ENCODE measurements at regions not wholly inside any gene's neighbourhood (a gene's known extent, or its start where the extent isn't known, plus 50 kb on each side); places are given as distances from the start of the nearest gene placed in this dataset.

DNA sequence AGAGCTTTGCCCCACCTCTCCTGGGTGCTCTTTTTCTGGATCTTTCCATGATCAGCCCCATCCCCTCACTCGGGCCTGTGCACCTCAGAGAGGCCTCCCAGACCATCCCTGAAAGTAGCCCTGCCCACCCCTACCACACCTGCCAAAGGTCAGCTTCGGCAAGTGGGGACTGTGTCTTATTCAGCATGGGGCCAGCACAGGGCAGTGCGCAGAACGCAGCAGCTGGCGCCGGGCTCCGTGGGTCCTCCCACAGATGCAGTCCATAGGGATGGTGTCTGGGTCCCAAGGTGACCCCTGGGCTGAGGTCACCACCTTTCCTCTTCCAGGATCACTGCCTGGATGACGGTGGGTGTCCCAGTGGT, 79.4 kb downstream of the CEBPB start:
- Histone ChIP-seq H3K9me3 (ENCODE audit: insufficient read depth, low read depth, low read length) (no peaks in the 10 kb centered on the region), H3K27ac (ENCODE audit: low read depth, low read length) (no peak overlapping the region), H3K27me3 (ENCODE audit: insufficient read depth, low read length) (no peaks in the 10 kb centered on the region), H3K36me3 (ENCODE audit: insufficient read depth, low read length) (no peaks in the 10 kb centered on the region), H3K9ac (ENCODE audit: low read depth, low read length) (no peak overlapping the region), H3K4me3 (ENCODE audit: low read length) (no peak overlapping the region), H3K4me1 (ENCODE audit: insufficient read depth, low read length) (peaks cover 10% of the 10 kb centered on the region)
- WGBS: 95% methylated on average over 8 of the region's 8 CpGs

DNA sequence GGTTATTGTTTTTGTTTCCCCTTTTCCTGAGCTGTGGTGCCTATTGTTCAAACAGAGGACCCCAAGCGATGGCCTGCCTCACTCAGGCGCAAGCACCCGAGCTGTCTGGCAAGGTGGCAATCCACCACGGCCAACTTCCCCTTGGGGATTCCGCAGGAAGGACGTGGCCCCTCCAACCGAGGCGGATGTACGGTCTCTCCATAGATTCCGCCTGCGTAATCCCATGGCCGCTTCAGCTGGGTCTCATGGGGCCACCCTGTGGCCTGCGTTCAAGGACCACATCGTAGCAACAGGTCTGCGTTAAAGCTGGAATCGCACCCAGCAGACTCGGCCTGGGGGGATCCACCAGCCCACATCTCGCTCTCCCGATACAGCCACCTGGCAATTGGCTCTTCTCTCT, 79.9 kb downstream of the CEBPB start:
- Histone ChIP-seq H3K9me3 (ENCODE audit: insufficient read depth, low read depth, low read length) (no peaks in the 10 kb centered on the region), H3K4me3 (ENCODE audit: low read length) (no peak overlapping the region), H3K9ac (ENCODE audit: low read depth, low read length) (no peak overlapping the region), H3K27ac (ENCODE audit: low read depth, low read length) (no peak overlapping the region), H3K27me3 (ENCODE audit: insufficient read depth, low read length) (no peaks in the 10 kb centered on the region), H3K4me1 (ENCODE audit: insufficient read depth, low read length) (peaks cover 10% of the 10 kb centered on the region), H3K36me3 (ENCODE audit: insufficient read depth, low read length) (no peaks in the 10 kb centered on the region)
- WGBS: 94% methylated on average over 19 of the region's 19 CpGs

DNA sequence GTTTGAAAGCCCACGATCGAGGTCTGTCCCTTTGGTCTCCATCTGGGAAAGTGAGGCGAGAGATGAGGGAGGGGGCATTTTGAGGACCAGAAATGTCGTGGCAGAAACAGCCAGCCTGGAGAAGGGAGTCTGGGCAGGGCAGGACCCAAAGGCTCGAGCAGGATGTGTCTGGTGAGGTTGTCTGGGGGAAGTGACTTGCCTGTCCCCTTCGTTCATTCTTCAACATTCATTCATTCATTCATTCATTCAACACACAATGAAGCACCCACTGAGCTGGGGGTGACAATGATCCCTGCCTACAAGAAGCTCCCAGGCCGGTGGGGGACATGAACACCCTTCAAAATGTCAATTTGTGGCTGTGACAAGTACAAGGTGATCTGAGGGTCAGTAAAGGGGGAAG, 80.5 kb downstream of the CEBPB start:
- Histone ChIP-seq H3K27ac (ENCODE audit: low read depth, low read length) (no peak overlapping the region), H3K4me1 (ENCODE audit: insufficient read depth, low read length) (peaks cover 10% of the 10 kb centered on the region), H3K27me3 (ENCODE audit: insufficient read depth, low read length) (no peaks in the 10 kb centered on the region), H3K4me3 (ENCODE audit: low read length) (no peak overlapping the region), H3K36me3 (ENCODE audit: insufficient read depth, low read length) (no peaks in the 10 kb centered on the region), H3K9ac (ENCODE audit: low read depth, low read length) (no peak overlapping the region), H3K9me3 (ENCODE audit: insufficient read depth, low read depth, low read length) (no peaks in the 10 kb centered on the region)
- WGBS: 94% methylated on average over 7 of the region's 7 CpGs

DNA sequence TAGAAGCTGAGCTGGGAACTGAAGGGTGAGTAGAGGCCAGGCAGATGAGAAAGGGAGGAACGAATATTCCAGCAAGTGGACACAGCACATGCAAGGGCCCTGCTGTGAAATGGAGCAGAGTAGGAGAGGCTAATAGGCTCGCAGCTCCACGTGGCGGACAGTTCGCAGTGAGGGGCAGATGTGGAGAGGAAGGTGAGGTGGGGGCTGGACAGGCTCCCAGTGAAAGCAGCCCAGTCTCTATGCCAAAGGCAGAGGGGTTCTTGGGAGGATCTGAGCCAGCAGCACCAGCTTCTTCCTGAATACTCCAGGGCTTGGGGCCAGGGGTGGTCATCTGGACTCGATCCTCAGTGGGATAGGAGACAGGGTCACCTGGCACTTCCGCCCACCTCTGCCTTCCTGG, 81.0 kb downstream of the CEBPB start:
- 93% methylated on average over 7 of the region's 7 CpGs for WGBS
- H3K9ac ChIP-seq (ENCODE audit: low read depth, low read length): no peak overlapping the region
- H3K36me3 ChIP-seq (ENCODE audit: insufficient read depth, low read length): no peaks in the 10 kb centered on the region
- no peaks in the 10 kb centered on the region for H3K9me3 ChIP-seq (ENCODE audit: insufficient read depth, low read depth, low read length)
- H3K27ac ChIP-seq (ENCODE audit: low read depth, low read length): no peak overlapping the region
- H3K4me3 ChIP-seq (ENCODE audit: low read length): no peak overlapping the region
- no peaks in the 10 kb centered on the region for H3K27me3 ChIP-seq (ENCODE audit: insufficient read depth, low read length)
- peaks cover 10% of the 10 kb centered on the region for H3K4me1 ChIP-seq (ENCODE audit: insufficient read depth, low read length)

DNA sequence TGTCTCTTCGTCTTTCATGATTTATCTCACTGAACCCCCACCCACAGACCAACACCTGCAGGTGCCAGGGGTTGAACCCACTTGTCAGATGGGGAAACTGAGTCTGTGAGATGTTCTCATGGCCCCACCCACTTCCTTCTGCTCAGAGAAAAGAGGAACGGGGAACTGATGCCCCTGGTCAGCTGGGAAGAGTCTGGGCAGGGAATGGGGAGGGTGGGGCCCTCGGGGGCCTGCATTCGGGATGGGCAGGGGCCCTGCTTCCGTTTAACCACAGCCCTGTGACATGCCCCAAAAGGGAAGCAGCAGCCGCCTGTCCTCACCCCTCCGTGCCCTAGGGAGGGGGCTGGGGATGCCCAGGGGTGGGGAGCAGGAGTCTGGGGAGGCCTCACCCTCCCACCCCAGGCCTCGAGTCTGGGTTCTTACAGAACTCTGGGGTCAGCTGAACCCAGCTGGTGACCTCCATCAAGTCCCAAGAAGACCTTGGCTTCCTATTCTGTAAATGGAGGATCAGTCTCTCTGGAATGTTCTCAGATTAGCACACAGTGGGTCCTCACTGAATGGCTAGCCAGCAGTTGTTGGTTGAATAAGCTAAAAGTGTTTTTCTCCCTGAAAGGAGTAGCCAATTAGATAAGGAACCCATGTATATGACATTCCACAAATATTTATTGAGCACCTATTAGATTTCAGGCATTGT, 81.5 kb downstream of the CEBPB start:
- Histone ChIP-seq H3K27me3 (ENCODE audit: insufficient read depth, low read length) (no peaks in the 10 kb centered on the region), H3K4me3 (ENCODE audit: low read length) (no peak overlapping the region), H3K9ac (ENCODE audit: low read depth, low read length) (no peak overlapping the region), H3K27ac (ENCODE audit: low read depth, low read length) (no peak overlapping the region), H3K36me3 (ENCODE audit: insufficient read depth, low read length) (no peaks in the 10 kb centered on the region), H3K4me1 (ENCODE audit: insufficient read depth, low read length) (peaks cover 9% of the 10 kb centered on the region), H3K9me3 (ENCODE audit: insufficient read depth, low read depth, low read length) (no peaks in the 10 kb centered on the region)
- 91% methylated on average over 8 of the region's 8 CpGs for WGBS

DNA sequence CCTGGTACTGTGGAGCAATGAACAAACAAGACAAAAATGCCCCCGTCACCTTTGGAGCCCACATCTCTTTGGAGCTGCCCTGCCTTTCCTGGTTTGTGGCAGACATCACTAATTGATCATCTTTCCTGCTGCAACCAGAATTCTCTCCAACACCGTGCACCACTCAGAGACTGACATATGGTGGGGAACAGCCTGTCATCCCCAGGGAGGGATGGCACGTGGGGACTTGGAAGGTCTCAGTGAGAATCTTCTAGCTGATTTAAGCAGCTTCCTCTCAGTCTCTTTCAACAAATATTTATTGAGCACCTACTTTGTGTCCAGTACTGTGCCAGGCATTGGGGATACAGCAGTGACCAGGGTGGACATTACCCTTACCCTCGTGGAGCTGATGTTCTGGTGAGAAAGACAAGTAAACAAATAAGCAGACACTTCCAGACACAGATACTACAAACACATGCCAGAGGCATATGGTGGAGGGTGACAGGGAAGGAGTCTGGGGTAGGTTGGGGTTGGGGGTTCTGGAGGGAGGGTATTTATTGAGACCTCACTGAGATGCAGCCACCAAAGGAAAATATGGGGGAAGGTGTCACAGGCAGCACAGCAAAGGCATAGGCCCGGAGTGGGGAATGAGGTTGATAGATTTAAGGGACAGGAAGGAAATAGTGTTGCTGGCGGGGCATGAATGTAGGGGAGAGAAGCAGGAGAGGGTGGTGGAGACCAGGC, 82.3 kb downstream of the CEBPB start:
- Histone ChIP-seq H3K36me3 (ENCODE audit: insufficient read depth, low read length) (no peaks in the 10 kb centered on the region), H3K27me3 (ENCODE audit: insufficient read depth, low read length) (no peaks in the 10 kb centered on the region), H3K4me3 (ENCODE audit: low read length) (no peak overlapping the region), H3K9me3 (ENCODE audit: insufficient read depth, low read depth, low read length) (no peaks in the 10 kb centered on the region), H3K9ac (ENCODE audit: low read depth, low read length) (no peak overlapping the region), H3K4me1 (ENCODE audit: insufficient read depth, low read length) (peaks cover 2% of the 10 kb centered on the region), H3K27ac (ENCODE audit: low read depth, low read length) (no peak overlapping the region)
- WGBS: 89% methylated on average over 6 of the region's 6 CpGs

DNA sequence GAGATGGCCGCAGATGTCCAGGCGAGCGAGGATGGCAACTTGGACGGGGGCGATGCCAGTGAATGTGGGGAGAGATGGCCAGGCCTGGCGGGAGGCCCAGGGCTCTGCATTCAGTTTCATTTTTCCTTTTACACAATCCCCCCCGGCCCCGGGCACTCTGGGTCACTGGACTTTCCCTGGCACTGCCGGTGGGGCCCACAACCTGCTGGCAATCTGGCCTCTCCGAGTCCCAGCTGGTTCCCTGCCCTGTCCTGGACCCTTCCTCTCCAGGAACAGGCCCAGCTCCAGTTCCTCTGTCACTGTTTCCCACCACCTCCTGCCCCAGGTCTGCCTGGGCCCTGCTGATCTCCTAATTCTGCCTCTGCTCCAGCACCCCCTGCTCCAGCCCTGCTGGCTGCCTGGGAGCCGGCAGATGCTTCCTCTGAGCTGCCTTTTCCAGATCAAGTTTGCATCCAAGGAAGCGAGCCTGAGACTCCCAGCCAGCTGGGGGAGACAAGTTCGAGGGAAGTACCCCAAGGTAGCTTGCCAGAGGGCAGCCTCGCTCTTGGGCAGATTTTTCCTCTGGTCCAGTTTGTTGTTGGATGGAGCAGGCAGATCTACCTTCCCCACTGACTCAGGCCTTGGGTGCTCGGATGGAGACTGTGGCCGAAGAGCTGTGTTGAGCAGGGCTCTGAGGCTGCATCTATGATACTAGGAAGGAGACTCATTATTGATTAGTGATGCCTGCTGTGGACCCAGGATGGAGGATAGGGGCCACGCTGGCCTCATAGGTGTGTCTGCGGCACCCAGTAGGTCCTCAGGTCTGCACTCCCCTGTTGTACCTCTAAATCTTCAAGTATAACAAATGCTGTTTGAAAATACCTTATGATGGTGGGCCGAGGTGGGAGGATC, 83.2 kb downstream of the CEBPB start:
- Histone ChIP-seq H3K9me3 (ENCODE audit: insufficient read depth, low read depth, low read length) (no peaks in the 10 kb centered on the region), H3K36me3 (ENCODE audit: insufficient read depth, low read length) (no peaks in the 10 kb centered on the region), H3K4me1 (ENCODE audit: insufficient read depth, low read length) (no peaks in the 10 kb centered on the region), H3K27me3 (ENCODE audit: insufficient read depth, low read length) (no peaks in the 10 kb centered on the region), H3K27ac (ENCODE audit: low read depth, low read length) (no peak overlapping the region), H3K4me3 (ENCODE audit: low read length) (no peak overlapping the region), H3K9ac (ENCODE audit: low read depth, low read length) (no peak overlapping the region)
- 91% methylated on average over 19 of the region's 19 CpGs for WGBS

DNA sequence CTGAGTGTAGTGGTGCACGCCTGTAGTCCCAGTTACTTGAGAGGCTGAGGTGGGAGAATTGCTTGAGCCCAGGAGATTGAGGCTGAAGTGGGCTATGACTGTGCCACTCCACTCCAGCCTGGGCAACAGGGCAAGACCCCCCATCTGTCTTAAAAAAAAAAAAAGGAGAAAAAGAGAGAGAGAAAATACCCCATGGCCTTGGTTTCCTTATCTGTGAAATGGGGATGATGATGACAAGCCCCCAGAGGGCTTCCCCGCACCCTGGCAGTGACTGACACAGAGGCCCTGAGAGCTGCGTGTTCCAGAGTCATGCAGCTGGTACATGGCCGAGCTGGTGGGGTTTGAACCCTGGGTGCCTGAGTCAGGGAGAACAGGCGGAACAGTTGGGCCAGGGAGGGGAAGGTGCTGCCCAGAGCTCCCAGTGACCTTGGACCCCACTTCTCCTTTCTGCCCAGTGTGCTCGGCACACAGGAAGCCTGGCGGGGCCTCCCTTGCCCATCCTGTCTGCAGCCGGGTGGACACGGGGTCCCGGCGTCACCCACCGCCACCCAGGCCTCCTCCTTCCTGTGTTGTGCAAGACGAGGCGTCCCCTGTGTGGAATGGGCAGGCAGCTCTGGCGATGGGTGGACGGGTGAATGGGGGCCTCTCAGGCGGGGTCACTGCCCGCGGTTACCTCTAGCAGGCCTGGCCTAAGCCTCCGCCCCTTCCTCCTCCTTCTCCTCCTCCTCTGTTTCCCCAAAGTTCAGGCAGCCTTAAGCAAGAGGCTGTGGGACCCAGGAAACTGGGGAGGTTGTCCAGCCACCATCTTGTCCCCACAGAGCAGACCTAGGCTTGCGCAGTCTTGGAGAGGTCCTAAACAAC, 84.2 kb downstream of the CEBPB start:
- H3K27ac ChIP-seq (ENCODE audit: low read depth, low read length): no peak overlapping the region

DNA sequence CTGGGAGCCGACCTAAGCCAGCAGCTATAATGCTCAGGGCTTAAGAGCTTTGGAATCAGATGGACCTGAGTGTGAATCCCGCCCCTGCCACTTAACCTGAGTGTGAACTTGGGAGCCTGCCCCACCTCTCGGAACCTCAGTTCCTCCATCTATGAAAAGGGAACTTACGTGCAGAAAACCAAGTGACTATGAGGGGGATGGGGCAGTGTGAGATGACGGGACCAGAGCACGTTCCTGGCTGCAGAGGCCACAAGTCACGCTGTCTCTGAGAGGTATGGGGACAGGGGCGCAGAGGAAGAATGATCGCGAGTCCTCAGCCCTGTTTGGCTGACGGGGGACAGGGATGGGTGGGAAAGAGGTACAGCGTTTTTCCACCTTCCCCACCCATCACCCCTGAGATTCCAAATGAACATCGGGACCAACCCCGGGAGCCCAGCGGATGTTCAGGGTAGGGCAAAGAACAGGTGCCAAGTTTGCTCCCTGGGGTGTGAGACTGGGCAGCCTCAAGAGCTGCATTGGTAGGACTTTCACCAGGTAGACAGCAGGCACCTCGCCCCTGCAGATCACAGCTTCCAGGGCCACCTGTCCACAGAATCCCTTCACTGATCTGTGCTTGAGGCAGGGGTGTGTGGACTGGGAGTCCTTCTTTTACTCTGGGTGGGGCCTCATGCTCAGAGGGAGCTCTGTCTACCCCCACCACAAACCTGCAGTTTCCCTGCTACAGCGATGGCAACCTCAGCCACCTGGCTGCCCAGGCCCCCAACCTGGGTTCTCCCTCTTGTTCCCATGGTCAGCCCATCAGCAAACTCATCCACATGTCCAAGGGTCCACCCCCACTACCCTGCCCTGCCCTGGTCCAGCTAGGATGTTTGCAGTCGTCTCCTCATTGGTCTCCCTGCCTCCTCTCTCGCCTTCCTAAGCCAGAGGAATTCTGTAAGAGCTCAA, 85.8 kb downstream of the CEBPB start:
- H3K27ac ChIP-seq (ENCODE audit: low read depth, low read length): no peak overlapping the region
- 88% methylated on average over 17 of the region's 19 CpGs for WGBS

More for the DNA sequence above, 84.2 kb downstream of the CEBPB start:
- no peaks in the 10 kb centered on the region for H3K9me3 ChIP-seq (ENCODE audit: insufficient read depth, low read depth, low read length)
- 93% methylated on average over 20 of the region's 21 CpGs for WGBS
- no peaks in the 10 kb centered on the region for H3K4me1 ChIP-seq (ENCODE audit: insufficient read depth, low read length)
- H3K36me3 ChIP-seq (ENCODE audit: insufficient read depth, low read length): no peaks in the 10 kb centered on the region
- H3K27me3 ChIP-seq (ENCODE audit: insufficient read depth, low read length): no peaks in the 10 kb centered on the region
- no peak overlapping the region for H3K4me3 ChIP-seq (ENCODE audit: low read length)
- no peak overlapping the region for H3K9ac ChIP-seq (ENCODE audit: low read depth, low read length)

DNA sequence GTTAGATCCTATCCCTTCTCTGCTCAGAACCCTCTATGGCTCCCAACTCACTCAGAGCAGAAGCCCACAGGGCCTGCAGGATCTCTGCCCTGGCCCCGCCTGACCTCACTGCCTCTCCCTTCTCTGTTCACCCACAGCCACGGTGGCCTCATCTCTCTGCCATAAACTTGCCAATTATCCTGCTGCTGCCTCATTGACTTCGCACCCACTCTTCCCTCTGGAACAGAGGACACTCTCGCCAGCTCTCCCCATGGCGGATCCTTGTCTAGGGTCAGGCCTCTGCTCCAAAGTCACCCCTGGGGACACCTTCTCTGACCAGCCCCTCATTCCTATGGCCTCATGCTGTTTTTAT, 86.4 kb downstream of the CEBPB start:
- Histone ChIP-seq H3K9ac (ENCODE audit: low read depth, low read length) (no peak overlapping the region), H3K27ac (ENCODE audit: low read depth, low read length) (no peak overlapping the region), H3K4me3 (ENCODE audit: low read length) (no peak overlapping the region), H3K4me1 (ENCODE audit: insufficient read depth, low read length) (no peaks in the 10 kb centered on the region), H3K36me3 (ENCODE audit: insufficient read depth, low read length) (no peaks in the 10 kb centered on the region), H3K27me3 (ENCODE audit: insufficient read depth, low read length) (no peaks in the 10 kb centered on the region), H3K9me3 (ENCODE audit: insufficient read depth, low read depth, low read length) (no peaks in the 10 kb centered on the region)
- WGBS: 87% methylated on average over 5 of the region's 5 CpGs

More for the DNA sequence above, 85.8 kb downstream of the CEBPB start:
- H3K27me3 ChIP-seq (ENCODE audit: insufficient read depth, low read length): no peaks in the 10 kb centered on the region
- no peaks in the 10 kb centered on the region for H3K4me1 ChIP-seq (ENCODE audit: insufficient read depth, low read length)
- H3K36me3 ChIP-seq (ENCODE audit: insufficient read depth, low read length): no peaks in the 10 kb centered on the region
- no peaks in the 10 kb centered on the region for H3K9me3 ChIP-seq (ENCODE audit: insufficient read depth, low read depth, low read length)
- H3K9ac ChIP-seq (ENCODE audit: low read depth, low read length): no peak overlapping the region
- no peak overlapping the region for H3K4me3 ChIP-seq (ENCODE audit: low read length)
